OCI-LY7 (cell line): ENCODE measurements at regions not wholly inside any gene's neighbourhood (a gene's known extent, or its start where the extent isn't known, plus 50 kb on each side); places are given as distances from the start of the nearest gene placed in this dataset.

Source experiments
- EZH2phosphoT487 ChIP-seq: fragments of 200-600 bp; sonication (generic); IDR thresholded peaks from 2 replicates; pipeline ENCODE4 v1.6.1; 2018; ENCODE audit warnings: low read depth, borderline replicate concordance, mild to moderate bottlenecking, mixed run types, antibody characterized with exemption, low read length, moderate library complexity, mixed read lengths
- TF ChIP-seq, protein P1 (sequence below): fragments of 200-600 bp; sonication (generic); conservative IDR thresholded peaks from 2 replicates; pipeline ENCODE4 v1.5.1; 2014; ENCODE audit warnings: mild to moderate bottlenecking, antibody characterized with exemption, low read length, moderate library complexity, mixed read lengths

DNA sequence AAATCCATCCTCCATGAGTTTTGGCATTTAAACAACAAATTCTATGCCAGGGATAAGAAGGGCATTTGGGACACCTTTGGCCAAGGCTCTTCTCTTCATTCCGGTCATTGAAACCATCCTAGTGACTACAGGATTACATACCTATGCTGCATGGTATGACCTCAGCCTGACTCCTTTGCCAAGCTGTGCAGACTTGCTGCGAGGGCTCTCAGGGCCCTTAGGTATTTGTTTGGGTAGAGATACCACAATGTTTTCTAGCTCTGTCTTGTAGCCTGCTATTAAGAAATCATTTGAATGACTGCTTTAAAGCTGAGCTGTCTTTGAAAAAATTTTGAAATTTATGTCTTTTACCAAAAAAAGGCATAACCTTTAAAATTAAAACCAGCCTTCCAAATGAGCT, 749.8 kb upstream of the SGO1 start:
- TF ChIP-seq, protein P1, sequence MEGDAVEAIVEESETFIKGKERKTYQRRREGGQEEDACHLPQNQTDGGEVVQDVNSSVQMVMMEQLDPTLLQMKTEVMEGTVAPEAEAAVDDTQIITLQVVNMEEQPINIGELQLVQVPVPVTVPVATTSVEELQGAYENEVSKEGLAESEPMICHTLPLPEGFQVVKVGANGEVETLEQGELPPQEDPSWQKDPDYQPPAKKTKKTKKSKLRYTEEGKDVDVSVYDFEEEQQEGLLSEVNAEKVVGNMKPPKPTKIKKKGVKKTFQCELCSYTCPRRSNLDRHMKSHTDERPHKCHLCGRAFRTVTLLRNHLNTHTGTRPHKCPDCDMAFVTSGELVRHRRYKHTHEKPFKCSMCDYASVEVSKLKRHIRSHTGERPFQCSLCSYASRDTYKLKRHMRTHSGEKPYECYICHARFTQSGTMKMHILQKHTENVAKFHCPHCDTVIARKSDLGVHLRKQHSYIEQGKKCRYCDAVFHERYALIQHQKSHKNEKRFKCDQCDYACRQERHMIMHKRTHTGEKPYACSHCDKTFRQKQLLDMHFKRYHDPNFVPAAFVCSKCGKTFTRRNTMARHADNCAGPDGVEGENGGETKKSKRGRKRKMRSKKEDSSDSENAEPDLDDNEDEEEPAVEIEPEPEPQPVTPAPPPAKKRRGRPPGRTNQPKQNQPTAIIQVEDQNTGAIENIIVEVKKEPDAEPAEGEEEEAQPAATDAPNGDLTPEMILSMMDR, result no peak
- TF ChIP-seq EZH2phosphoT487, result no peak
